Gastrocnemius medialis (tissue), 4 donors: ENCODE measurements at regions not wholly inside any gene's neighbourhood (a gene's known extent, or its start where the extent isn't known, plus 50 kb on each side); places are given as distances from the start of the nearest gene placed in this dataset.

ENCODE experiments used
- POLR2A ChIP-seq, 2 donors: fragments of 450-650 bp; IDR thresholded peaks; one replicate each; pipeline ENCODE4 v1.6.1; 2017; ENCODE audit warnings: antibody characterized with exemption in 2 of 2, mild to moderate bottlenecking in 2 of 2, moderate library complexity in 2 of 2
- TF ChIP-seq, protein P1 (sequence below), 5 experiments: fragments of 450-650 bp in 3 of 5; fragments of 200-600 bp in 2 of 5; sonication (generic) in 2 of 5; IDR thresholded peaks in 4 of 5; conservative IDR thresholded peaks in 1 of 5; 1 replicate in 4 of 5; 2 replicates in 1 of 5; pipeline ENCODE4 v1.5.1; 2016 to 2019; ENCODE audit warnings: antibody characterized with exemption in 5 of 5, mild to moderate bottlenecking in 3 of 5, moderate library complexity in 3 of 5

DNA sequence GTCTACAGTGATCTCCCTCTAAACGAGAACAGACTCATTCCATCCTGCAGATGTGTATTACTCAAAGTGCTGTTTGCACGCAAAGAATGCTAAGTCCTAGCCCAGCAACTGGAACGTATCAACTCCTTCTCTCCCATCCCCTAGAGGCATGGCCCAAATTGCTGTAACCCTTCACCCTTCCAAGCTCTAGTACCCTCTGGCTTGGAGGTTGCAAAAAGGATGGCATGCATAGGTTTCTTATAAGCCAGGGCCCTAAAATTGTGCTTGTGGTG, 71.5 kb upstream of the TGM3 start:
- TF ChIP-seq, protein P1, sequence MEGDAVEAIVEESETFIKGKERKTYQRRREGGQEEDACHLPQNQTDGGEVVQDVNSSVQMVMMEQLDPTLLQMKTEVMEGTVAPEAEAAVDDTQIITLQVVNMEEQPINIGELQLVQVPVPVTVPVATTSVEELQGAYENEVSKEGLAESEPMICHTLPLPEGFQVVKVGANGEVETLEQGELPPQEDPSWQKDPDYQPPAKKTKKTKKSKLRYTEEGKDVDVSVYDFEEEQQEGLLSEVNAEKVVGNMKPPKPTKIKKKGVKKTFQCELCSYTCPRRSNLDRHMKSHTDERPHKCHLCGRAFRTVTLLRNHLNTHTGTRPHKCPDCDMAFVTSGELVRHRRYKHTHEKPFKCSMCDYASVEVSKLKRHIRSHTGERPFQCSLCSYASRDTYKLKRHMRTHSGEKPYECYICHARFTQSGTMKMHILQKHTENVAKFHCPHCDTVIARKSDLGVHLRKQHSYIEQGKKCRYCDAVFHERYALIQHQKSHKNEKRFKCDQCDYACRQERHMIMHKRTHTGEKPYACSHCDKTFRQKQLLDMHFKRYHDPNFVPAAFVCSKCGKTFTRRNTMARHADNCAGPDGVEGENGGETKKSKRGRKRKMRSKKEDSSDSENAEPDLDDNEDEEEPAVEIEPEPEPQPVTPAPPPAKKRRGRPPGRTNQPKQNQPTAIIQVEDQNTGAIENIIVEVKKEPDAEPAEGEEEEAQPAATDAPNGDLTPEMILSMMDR (IDR thresholded peaks at IDR 0.05 in 4 of 5, conservative IDR thresholded peaks at IDR 0.05 in 1 of 5) = no peak
- TF ChIP-seq POLR2A (IDR thresholded peaks at IDR 0.05) = no peak
